A549 (cell line): ENCODE measurements at regions not wholly inside any gene's neighbourhood (a gene's known extent, or its start where the extent isn't known, plus 50 kb on each side); places are given as distances from the start of the nearest gene placed in this dataset.

ENCODE experiments used
- BHLHE40 ChIP-seq: IDR thresholded peaks from 2 replicates; pipeline ENCODE4 v1.6.1; 2012; ENCODE audit warnings: low read depth, low read length, inconsistent platforms
- CHD4 ChIP-seq: fragments of 200-600 bp; sonication (generic); IDR thresholded peaks from 2 replicates; pipeline ENCODE4 v1.6.1; 2016; ENCODE audit warnings: antibody characterized with exemption, mild to moderate bottlenecking, borderline replicate concordance
- EHF ChIP-seq: fragments of 250-450 bp; sonication (Bioruptor Pico); IDR thresholded peaks from 2 replicates; pipeline ENCODE4 v1.5.0; 2020; ENCODE audit warnings: mild to moderate bottlenecking
- ESRRA ChIP-seq: fragments of 150-350 bp; IDR thresholded peaks from 2 replicates; pipeline ENCODE4 v1.6.1; 2014; ENCODE audit warnings: mild to moderate bottlenecking, low read length, borderline replicate concordance
- HDAC2 ChIP-seq: fragments of 200-600 bp; sonication (generic); IDR thresholded peaks from 2 replicates; pipeline ENCODE4 v1.6.1; 2016
- HOXA7 ChIP-seq: fragments of 250-450 bp; sonication (Bioruptor Pico); IDR thresholded peaks from 2 replicates; pipeline ENCODE4 v1.5.0; 2020; ENCODE audit warnings: mild to moderate bottlenecking, moderate library complexity
- KDM1A ChIP-seq: fragments of 200-600 bp; sonication (generic); IDR thresholded peaks from 2 replicates; pipeline ENCODE4 v1.6.1; 2016; ENCODE audit warnings: low read depth, mild to moderate bottlenecking
- NR3C1 ChIP-seq: fragments of >200 bp; sonication (Bioruptor Twin); formaldehyde crosslinking; IDR thresholded peaks from 3 replicates; pipeline ENCODE4 v1.6.1; 2017
- POLR2A ChIP-seq: IDR thresholded peaks from 2 replicates; pipeline ENCODE4 v1.6.1; 2012; ENCODE audit warnings: mild to moderate bottlenecking, low read length
- RFX5 ChIP-seq: fragments of 450-650 bp; IDR thresholded peaks from 2 replicates; pipeline ENCODE4 v1.7.1; 2014; ENCODE audit warnings: antibody characterized with exemption, mild to moderate bottlenecking, moderate library complexity
- SMC3 ChIP-seq: fragments of >200 bp; sonication (Bioruptor Twin); formaldehyde crosslinking; IDR thresholded peaks from 3 replicates; pipeline ENCODE4 v1.6.1; 2018; ENCODE audit warnings: inconsistent platforms
- USF2 ChIP-seq: fragments of 450-650 bp; IDR thresholded peaks from 2 replicates; pipeline ENCODE4 v1.6.1; 2014; ENCODE audit warnings: antibody characterized with exemption
- TF ChIP-seq, protein P1 (sequence below): fragments of 150-350 bp; IDR thresholded peaks from 2 replicates; pipeline ENCODE4 v1.6.1; 2014; ENCODE audit warnings: low read depth, mild to moderate bottlenecking, low read length
- TF ChIP-seq, protein P2 (sequence below): fragments of >200 bp; sonication (Bioruptor Twin); formaldehyde crosslinking; IDR thresholded peaks from 3 replicates; pipeline ENCODE4 v1.5.1; 2016

GRCh38 chr2:5854797-5855196 lies 162.6 kb downstream of the SOX11 start:
- TF ChIP-seq, protein P1, sequence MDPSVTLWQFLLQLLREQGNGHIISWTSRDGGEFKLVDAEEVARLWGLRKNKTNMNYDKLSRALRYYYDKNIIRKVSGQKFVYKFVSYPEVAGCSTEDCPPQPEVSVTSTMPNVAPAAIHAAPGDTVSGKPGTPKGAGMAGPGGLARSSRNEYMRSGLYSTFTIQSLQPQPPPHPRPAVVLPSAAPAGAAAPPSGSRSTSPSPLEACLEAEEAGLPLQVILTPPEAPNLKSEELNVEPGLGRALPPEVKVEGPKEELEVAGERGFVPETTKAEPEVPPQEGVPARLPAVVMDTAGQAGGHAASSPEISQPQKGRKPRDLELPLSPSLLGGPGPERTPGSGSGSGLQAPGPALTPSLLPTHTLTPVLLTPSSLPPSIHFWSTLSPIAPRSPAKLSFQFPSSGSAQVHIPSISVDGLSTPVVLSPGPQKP = no peak
- TF ChIP-seq NR3C1 (no peak), POLR2A (no peak), SMC3 (no peak), EHF (CRISPR knock-in tag) (no peak), CHD4 (no peak), KDM1A (no peak), HDAC2 (no peak), BHLHE40 (no peak), USF2 (no peak), ESRRA (no peak), HOXA7 (CRISPR knock-in tag) (no peak), RFX5 (no peak)
- TF ChIP-seq, protein P2, sequence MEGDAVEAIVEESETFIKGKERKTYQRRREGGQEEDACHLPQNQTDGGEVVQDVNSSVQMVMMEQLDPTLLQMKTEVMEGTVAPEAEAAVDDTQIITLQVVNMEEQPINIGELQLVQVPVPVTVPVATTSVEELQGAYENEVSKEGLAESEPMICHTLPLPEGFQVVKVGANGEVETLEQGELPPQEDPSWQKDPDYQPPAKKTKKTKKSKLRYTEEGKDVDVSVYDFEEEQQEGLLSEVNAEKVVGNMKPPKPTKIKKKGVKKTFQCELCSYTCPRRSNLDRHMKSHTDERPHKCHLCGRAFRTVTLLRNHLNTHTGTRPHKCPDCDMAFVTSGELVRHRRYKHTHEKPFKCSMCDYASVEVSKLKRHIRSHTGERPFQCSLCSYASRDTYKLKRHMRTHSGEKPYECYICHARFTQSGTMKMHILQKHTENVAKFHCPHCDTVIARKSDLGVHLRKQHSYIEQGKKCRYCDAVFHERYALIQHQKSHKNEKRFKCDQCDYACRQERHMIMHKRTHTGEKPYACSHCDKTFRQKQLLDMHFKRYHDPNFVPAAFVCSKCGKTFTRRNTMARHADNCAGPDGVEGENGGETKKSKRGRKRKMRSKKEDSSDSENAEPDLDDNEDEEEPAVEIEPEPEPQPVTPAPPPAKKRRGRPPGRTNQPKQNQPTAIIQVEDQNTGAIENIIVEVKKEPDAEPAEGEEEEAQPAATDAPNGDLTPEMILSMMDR = no peak
